Occipital lobe (tissue), 1 donor: ENCODE measurements at regions not wholly inside any gene's neighbourhood (a gene's known extent, or its start where the extent isn't known, plus 50 kb on each side); places are given as distances from the start of the nearest gene placed in this dataset.

ENCODE experiments used
- DNase-seq: peaks from one replicate; lab custom pipeline; 2025; lab: John Stamatoyannopoulos, UW

DNA sequence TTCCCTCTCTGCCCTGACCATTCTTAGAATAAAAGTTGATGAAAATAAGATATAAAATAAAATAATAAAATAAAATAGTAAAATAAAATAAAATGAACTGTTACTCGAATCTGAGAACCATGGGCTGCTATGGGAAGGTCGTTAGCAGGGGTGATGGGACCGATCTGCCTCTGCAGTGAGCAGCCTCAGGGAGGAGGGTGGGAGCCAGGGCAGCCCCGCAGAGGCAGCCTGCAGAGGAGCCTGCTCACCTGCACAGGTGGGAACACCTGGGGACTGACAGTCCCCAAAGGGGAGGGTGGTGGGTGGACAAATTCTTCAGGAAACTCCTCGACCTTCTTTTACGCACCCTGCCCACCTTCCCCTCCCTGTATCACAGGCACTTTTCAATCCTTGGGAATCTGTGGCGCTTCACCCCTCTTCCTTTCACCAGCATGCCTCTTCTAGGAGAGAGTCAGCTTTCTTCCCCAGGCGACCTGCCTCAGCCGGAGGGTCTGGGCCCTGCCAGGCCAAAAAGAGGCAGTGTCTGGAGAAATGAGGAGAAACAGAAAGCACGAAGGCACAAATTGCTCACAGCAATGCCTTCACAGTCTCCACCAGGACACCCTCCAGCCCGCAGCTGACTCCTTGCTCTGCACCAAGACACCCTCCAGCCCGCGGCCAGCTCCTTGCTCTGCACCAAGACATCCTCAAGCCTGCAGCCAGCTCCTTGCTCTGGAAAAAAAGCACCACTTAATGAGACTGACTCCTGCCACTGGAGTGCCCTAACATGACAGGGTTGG, 368.4 kb upstream of the SHH start:
- no peak for DNase-seq

DNA sequence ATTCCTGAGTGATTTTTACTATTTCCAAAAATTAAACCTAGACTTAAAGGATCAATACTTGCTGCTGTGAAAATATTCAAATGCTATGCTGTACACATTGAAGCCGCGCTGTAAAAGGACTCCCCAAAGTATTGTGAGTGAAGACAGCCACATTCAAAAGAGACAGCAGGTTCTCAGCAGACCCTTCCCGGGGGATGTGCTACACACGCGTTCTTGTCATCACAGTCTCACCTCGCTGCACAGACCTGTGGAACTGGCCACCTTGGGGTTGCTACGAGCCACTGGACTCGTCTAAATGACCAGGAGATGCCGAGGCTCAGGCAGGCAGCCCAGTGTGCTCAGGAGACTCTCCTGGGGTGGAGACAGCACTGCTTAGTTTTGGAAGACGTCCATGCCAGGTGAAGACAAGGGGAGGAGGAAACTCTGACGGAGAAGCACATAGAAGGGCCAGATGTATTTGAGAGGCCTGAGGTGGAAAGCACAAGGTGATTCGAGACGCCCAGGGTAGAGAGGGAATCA, 367.7 kb upstream of the SHH start:
- DNase-seq = no peak

DNA sequence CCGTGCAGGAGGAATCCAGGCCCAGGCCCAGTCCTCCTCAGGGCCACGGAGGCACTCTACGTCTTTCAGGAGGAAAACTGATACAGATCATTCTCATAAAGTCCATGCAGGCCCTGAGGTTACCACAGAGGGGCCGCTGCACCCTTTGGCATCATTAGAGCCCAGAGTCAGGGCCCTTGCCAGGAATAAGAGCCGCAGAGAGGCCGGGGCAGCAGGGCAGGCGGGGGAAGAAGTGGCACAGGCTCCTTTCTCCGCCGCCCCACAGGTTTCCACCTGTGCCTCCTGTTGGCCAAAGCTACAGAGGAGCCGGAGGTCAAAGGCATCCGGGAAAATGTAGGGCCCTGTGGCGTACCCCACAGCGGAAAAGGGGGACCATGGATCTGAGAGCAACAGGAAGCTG, 366.6 kb upstream of the SHH start:
- DNase-seq = no peak

DNA sequence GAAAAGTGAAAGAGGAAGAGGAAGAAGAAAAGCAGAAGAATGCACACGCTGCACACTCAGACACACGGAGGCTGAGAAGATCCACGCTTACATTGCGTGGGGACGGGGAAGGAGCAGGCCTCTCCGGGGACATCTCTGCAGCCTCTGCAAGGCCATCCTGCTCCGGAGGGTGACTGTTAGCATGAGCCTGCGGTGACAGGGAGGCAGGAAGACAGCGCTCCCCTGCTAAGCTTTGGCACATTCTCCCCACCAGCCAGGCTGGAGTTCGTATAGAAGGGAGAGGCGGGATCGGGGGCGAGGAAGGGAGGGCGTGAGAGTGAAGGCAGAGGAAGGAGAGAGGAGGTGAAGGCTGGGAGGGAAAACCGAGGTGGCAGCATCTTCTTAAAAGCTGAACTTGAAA, 366.0 kb upstream of the SHH start:
- DNase-seq = no peak

DNA sequence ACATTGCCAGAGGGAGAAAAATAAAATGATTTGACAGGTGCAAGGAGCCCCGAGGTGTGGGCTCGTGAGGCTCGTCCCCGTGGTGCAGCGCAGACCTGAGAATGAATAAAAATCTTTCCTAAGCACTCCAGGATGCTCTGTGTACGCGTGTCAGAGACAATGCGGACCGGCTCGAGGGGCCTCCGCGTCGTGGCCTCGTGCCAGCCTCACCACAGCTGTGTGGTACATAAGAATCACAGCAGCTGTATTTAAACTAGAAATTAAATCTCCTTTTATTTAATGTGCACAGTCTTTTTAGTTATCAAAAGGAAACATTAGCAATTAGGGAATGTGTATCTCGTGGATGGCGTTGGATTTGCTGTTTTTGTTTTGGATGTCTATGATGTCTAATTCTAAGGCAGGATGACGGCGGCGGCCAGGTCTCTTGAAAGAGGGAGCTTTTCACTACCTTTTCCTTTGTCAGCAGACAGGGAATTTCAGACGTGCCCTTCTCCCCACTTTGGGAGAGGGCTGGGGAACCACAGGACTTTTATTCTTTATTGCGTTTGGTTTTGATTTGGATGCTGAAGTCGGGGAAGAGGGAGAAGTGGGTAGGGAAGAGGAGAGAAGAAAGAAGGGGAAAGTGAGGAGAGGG, 365.3 kb upstream of the SHH start:
- DNase-seq = no peak

DNA sequence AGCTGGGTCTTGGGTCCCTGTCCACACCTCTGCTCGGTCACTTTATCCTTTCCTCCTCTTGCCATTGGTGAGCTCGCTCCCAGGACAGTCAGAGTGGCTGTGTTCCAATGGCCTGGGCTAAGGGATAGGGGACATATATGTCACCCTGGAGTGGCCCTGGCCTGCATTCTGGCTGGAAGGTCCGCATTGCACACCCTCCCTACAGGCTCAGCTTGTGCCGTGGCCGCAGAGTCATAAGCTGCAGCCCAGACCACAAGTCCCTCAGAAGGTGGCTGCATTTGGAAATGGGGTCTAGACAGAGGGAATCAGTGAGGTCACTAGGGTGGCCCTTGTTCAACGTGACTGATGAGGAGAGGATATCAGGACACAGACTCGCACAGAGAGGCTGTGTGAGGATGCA, 363.8 kb upstream of the SHH start:
- no peak for DNase-seq

DNA sequence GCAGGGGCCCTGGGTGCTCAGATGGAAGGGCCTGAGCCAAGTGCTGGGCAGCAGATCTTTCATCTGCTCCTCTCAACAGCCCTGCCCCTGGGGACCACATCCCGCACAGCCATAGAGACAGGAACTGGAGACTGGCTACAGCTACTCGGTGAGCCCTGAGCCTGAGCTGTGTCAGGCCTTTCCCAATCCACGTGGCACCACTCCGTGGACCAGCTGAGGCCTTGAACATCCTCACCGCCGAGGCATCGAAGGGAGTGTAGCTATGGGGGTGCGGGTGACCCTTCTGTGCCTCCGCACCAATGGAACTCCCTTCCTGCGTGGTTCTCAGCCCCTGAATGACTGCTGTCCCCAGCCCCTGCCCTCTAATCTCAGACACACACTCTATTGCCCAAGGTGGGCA, 362.7 kb upstream of the SHH start:
- DNase-seq = no peak

DNA sequence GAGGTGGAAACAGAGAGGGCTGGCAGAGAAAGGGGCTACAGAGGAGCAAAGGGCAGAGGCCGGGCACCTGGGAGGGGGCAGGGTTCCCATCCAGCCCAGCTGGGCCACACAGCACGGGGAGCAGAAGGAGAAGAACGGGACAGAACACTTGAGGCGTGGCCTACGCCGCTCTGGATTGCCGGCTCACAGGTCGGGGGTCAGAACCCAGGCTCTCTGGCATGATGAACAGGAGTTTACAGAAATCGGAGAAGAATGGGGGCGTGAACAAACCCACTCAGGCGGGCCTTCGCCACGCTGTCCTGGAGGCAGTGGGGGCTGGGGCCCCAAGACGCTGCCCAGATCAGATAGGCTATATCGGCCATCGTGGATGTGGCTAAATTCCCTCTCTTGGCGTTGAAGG, 362.2 kb upstream of the SHH start:
- no peak for DNase-seq

DNA sequence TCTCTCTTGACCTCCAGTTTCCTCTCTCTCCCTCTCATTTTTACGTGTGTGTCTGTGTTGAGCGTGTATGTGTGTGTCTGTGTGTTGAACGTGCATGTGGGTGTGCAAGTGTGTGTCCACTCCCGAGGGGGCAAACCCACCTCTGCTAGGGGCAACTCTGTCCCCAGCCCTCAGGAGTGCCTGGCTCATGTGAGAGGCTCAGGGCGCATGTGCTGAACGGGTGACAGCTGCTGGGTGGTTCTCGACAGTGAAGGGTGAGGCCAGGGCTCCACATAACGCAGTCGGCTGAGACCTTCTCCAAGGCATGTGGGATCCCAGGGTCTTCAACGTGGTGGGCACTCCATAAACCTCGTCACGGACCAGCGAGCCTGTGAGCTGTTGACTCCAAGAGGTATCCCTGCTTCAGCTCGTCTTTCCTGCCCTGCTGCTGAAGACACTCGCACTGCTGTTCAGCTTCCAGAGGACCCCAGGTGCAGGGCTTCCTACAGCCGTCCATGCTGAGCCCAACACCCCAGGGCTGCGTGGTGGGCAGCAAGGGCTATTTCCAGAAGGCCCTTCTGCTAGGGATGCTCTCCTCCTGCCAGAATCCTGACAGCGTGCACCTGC, 361.6 kb upstream of the SHH start:
- DNase-seq = no peak

DNA sequence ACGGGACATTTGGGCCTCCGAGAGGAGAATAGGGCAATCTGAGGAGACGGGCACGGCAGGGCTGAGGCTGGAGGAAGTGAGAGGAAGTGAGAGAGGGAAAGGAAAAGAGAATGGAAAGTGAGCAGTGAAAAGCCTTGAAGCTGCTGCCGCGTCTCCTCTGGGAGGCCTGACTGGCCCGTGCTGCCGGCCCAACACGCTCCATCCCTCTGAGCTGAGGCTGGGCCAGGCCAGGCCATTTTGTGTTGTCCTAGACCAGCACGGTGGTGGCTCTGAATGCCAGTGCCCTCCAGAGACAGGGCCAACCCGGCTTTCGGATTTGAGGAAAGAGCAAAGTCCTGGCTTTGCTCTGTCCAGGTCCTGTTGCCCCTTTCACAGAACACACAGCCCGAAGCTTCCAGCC, 361.1 kb upstream of the SHH start:
- no peak for DNase-seq

DNA sequence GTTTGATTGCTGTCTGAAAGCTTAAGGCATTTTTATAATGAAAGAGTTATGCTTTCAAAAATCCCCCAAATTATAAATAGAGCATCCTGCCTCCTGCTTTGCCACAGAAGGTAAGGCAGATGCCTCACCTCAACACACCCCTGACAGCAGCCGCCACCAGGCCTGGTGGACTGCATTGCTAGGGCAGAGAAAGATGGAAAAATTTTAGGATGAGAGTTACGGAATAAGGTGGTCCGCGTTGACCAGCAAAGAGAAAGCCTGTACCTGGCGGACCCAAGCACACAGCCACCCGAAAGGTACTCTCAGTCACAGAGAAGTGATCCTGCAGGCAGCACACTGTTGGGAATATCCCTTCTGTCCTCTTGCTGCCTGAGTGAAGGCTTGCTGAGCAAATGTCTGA, 360.4 kb upstream of the SHH start:
- DNase-seq = no peak

DNA sequence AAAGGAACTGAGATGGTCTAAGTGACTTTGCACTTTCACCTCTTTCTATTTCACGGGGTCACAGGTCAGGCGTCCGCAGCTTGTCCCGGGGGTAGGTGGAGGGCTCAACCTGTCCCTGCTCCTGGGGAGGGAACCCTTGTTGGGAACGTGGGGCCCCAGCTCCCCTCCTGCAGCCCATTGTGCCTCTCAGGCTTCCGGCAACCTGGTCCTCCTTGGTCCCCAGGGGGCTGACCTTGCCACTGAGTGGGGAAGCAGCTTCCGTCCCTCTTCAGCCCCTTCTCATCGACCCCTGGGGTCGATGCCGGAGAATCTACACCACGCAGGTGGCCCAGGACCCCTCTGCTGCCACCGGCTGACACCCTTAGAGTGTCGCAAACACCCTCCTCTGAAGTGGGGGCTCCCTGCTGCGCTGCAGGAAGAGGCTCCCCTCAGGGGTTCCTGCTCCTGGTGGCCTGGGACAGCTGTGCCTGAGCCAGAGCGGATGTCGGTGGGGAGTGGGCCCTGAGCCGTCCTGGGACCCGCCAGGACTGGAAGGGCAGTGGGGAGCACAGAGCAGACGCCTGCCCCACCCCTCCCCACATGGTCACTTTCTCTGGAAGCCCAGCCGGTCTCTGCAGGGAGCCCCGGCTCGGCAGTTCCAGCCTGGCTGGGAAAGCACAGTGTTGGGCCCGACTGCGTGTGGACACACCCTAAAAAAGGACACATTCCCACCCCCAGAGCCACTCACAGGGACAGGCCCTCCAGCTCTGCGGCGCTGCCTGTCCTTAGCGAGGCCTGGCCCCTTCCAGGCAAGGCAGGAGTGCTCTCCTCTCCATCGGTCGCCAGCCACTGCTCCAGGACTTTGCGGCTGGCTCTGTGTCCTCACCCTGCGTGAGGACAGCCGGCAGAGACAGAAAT, 357.5 kb upstream of the SHH start:
- no peak for DNase-seq

DNA sequence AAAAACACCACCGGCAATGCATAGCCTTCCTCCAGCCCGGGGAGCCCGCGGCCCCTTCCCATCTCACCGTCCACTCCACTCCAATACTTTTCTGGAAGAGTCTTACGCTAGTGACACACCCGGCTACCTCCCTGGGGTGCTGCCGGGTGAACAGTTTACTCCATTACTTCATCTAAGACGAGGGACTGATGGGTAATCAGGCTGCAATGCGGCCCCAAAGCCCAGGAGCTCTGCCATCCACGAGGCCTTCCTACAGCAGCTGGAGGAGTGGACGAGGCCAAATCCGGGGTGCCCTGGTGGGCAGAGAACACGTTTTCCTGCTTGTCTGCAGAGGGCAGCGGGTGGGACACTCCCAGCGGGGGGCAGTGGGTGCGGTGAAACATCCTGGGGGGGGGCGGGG, 356.2 kb upstream of the SHH start:
- DNase-seq = no peak

DNA sequence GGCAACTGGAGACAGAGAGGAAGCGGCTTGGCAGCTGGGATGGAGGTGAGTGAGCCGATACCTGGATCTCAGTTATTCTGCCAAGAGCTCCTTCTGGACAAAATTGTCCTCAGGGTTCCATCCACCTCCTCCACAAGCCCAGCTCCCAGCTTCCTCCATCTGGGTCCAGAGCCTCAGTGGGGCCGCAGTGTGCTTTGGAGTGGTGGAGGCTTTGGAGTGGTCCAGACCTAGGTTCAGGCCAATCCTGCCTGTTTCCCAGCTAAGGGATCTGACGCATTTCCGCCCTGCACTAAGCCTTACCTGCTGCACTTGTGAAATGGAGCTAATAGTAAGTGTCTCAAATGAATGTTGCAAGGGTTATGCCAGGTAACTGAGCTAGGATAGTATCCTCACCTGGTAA, 355.7 kb upstream of the SHH start:
- no peak for DNase-seq

DNA sequence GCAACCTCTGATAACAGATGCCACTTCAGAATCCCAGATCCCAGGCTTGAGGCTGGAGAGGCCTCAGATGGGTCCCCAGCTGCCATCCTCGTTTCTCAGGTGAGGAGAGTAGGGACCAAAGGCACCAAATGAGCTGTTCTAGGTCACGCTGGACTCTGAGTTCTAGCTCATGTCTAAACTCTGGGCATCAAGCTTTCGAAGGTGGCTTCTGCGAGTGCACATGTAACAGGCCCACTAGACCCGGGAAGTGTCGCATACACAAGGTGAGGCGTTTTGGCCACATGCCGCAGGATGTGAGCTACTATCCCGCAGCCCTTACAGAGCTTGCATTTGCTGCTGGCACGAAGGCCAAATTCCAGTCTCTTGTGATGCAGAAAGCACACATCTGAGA, 355.1 kb upstream of the SHH start:
- DNase-seq = no peak

DNA sequence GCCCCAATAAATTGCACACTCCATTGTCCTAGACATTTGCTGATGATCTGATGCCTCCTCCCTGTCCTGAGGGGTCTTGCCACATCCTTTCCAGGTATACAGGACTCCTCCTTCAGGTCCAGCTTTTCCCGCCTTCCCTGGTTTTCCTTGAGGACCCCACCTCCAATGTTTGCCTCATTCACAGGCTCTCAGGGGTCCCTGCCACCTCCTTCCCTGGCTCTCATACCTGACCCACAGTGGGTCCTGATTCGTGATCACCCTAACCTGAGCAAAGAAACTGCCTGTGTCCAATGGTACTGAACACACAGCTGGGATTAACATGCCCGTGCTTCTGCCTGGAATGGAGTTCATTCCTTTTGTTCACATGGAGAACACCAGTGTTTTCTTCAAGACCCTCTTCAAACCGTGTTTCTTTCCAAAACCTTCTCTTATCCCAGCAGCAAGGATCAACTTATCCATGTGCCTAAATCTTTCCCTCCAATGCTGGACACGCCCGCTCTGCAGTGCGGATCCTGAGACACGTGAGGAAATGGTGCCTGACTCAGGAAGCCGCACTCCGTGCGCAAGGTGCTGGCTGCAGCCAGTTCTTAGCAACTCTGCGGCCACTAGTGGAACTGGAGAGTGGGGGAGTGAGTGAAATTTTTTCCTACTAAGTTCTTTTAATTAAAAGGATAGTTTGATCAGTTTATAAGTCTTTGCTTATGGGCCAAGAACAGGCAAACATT, 354.6 kb upstream of the SHH start:
- no peak for DNase-seq

DNA sequence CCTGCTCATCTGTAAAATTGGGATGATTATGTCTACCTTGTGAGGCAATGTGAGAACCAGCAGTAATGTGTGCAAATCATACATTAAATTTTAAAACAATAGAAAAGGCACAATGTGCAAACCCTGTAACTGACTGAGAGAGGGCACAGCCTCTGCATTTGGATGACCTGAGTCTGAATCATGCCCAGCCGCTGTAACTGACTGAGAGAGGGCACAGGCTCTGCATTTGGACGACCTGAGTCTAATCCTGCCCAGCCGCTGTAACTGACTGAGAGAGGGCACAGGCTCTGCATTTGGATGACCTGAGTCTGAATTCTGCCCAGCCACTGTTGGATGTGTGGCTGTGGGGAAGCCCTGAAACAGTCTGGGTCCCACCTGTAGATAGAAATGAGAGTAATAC, 351.5 kb upstream of the SHH start:
- DNase-seq = no peak

DNA sequence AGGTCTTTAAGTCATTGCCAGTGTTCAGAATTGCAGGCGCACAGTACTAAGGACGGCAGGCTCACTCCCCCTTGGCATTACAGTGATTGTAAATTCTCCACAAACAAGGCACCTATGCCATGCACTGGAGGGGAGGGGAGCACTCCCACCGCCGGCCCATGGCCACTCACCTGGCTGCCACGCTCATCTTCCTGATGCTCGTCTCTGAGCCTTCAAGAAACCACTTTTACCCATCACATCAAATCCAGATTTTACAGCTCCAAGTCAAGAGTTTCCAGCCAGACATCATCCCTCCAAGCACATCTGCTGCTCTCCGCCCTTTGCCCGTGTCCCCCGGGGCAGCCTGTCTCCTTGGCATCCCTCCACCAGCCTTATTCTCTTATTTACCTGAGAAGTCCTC, 350.2 kb upstream of the SHH start:
- DNase-seq = no peak

DNA sequence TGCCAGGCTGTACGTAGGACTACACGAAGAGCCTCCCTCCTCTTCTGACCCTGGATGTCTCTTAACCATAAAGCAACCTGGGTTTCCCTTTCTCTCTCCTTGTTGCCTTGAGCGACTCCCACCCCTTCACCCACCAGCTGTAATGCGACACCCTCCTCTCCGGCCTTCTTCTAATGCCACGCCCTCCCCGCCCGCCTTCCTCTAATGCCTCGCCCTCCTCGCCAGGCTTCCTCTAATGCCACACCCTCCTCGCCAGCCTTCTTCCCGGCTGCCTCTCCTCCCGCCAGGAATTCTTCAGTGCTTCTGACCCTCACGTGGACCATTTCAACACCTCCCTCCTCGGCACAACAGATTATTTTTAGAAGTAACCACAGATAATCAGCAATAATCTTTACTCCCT, 348.5 kb upstream of the SHH start:
- DNase-seq = no peak

DNA sequence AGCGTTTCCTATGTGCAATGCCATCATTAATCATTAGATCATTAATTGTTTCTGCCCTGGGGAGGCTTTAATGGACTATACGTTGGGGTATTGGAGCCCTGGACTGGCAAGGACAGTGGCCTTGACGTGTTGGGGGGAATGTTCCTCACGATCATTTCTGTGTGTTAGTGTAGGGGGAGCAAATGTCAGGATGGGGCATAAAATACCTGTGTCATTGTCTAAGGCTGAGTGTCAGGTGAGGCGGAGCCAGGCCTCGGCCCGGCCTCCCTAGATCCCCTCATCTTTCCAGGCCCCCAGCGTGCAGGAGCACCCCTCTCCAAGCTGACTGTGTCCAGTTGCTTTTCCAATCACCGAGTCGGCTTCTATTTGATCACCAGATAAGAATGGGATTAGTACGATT, 346.4 kb upstream of the SHH start:
- DNase-seq = no peak

DNA sequence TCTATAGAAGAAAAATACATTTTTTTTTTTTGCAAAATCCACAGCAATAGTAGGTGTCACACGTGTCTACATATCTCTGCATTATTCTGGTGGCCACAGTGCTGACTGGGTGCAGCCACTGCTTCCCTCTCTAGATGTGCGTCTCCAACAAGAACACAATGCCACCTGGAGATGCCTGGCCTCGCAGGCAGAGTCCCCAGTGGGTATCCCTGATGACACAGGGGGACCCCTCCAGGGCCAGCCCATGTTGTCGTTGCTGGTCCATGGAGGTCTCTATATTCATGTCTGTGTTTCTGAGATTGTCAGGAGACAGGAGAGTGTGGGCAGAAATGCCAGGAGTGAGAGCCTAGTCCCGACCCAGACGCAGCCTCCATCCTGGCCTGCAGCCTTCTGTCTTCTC, 345.9 kb upstream of the SHH start:
- no peak for DNase-seq
